ENCODE measurements at regions not wholly inside any gene's neighbourhood (a gene's known extent, or its start where the extent isn't known, plus 50 kb on each side); places are given as distances from the start of the nearest gene placed in this dataset.
A peak's percentile ranks its signal among the peaks of the same experiment; 100 is the strongest.

- DNase-seq (ENCODE audit: low spot score in 2 of 2), result no peak
- no peak overlapping the region for H3K27ac Mint-ChIP-seq
- ATAC-seq (ENCODE audit: low read depth), result peak; percentile 28
- H3K4me1 Mint-ChIP-seq, result peaks cover 11% of the 10 kb centered on the region
- H3K4me3 Mint-ChIP-seq, result no peak overlapping the region
- no peaks in the 10 kb centered on the region for H3K36me3 Mint-ChIP-seq
- peaks cover 1% of the 10 kb centered on the region for H3K9me3 Mint-ChIP-seq
- no peaks in the 10 kb centered on the region for H3K27me3 Mint-ChIP-seq
Observed at GRCh38 chr3:27661797-27662196, 60.3 kb downstream of the EOMES start.

- Mint-ChIP-seq H3K27me3 (no peaks in the 10 kb centered on the region), H3K27ac (no peak overlapping the region), H3K4me1 (peaks cover 6% of the 10 kb centered on the region), H3K4me3 (no peak overlapping the region), H3K9me3 (peaks cover 1% of the 10 kb centered on the region), H3K36me3 (no peaks in the 10 kb centered on the region)
- DNase-seq (ENCODE audit: low spot score in 2 of 2) (peak in 1 of 2 donors; percentile 25), ATAC-seq (ENCODE audit: low read depth) (peak; percentile 59)
Observed at GRCh38 chr3:27659279-27660021, 62.7 kb downstream of the EOMES start.

GRCh38 chr3:27658741-27659140 lies 63.4 kb downstream of the EOMES start:
- Mint-ChIP-seq H3K27ac (no peak overlapping the region), H3K4me1 (peaks cover 6% of the 10 kb centered on the region), H3K36me3 (no peaks in the 10 kb centered on the region), H3K4me3 (no peak overlapping the region), H3K27me3 (no peaks in the 10 kb centered on the region), H3K9me3 (peaks cover 1% of the 10 kb centered on the region)
- ATAC-seq (ENCODE audit: low read depth), result no peak
- DNase-seq (ENCODE audit: low spot score in 2 of 2), result no peak

GRCh38 chr3:27657871-27658270 lies 64.3 kb downstream of the EOMES start:
- Mint-ChIP-seq H3K27ac (no peak overlapping the region), H3K4me1 (peaks cover 6% of the 10 kb centered on the region), H3K36me3 (no peaks in the 10 kb centered on the region), H3K4me3 (no peak overlapping the region), H3K9me3 (peaks cover 1% of the 10 kb centered on the region), H3K27me3 (peaks cover 2% of the 10 kb centered on the region)
- ATAC-seq (ENCODE audit: low read depth) (no peak), DNase-seq (ENCODE audit: low spot score in 2 of 2) (no peak)

- peaks cover 2% of the 10 kb centered on the region for H3K27me3 Mint-ChIP-seq
- ATAC-seq (ENCODE audit: low read depth) (no peak), DNase-seq (ENCODE audit: low spot score in 2 of 2) (no peak)
- H3K36me3 Mint-ChIP-seq, result no peaks in the 10 kb centered on the region
- H3K27ac Mint-ChIP-seq, result no peak overlapping the region
- H3K9me3 Mint-ChIP-seq, result peaks cover 1% of the 10 kb centered on the region
- H3K4me1 Mint-ChIP-seq, result peaks cover 6% of the 10 kb centered on the region
- H3K4me3 Mint-ChIP-seq, result no peak overlapping the region
Observed at GRCh38 chr3:27657404-27657803, 64.7 kb downstream of the EOMES start.

GRCh38 chr3:27656790-27657189 lies 65.3 kb downstream of the EOMES start:
- peaks cover 4% of the 10 kb centered on the region for H3K4me1 Mint-ChIP-seq

GRCh38 chr3:27655547-27655946 lies 66.6 kb downstream of the EOMES start:
- Mint-ChIP-seq H3K36me3 (no peaks in the 10 kb centered on the region), H3K4me1 (no peaks in the 10 kb centered on the region), H3K9me3 (no peaks in the 10 kb centered on the region), H3K27me3 (peaks cover 2% of the 10 kb centered on the region), H3K27ac (no peak overlapping the region), H3K4me3 (no peak overlapping the region)
- DNase-seq (ENCODE audit: low spot score in 2 of 2) (no peak), ATAC-seq (ENCODE audit: low read depth) (no peak)

More at GRCh38 chr3:27656790-27657189, 65.3 kb downstream of the EOMES start:
- H3K36me3 Mint-ChIP-seq, result no peaks in the 10 kb centered on the region
- peaks cover 2% of the 10 kb centered on the region for H3K27me3 Mint-ChIP-seq
- no peak overlapping the region for H3K4me3 Mint-ChIP-seq
- no peak overlapping the region for H3K27ac Mint-ChIP-seq
- H3K9me3 Mint-ChIP-seq, result peaks cover 1% of the 10 kb centered on the region
- DNase-seq (ENCODE audit: low spot score in 2 of 2) (no peak), ATAC-seq (ENCODE audit: low read depth) (no peak)

GRCh38 chr3:27653803-27654558 lies 68.1 kb downstream of the EOMES start:
- H3K27me3 Mint-ChIP-seq, result peaks cover 2% of the 10 kb centered on the region
- H3K36me3 Mint-ChIP-seq, result no peaks in the 10 kb centered on the region
- no peak overlapping the region for H3K27ac Mint-ChIP-seq
- no peaks in the 10 kb centered on the region for H3K4me1 Mint-ChIP-seq
- ATAC-seq (ENCODE audit: low read depth), result no peak
- no peak for DNase-seq (ENCODE audit: low spot score in 2 of 2)
- H3K4me3 Mint-ChIP-seq, result no peak overlapping the region
- H3K9me3 Mint-ChIP-seq, result no peaks in the 10 kb centered on the region

GRCh38 chr3:27649277-27649676 lies 72.8 kb downstream of the EOMES start:
- Mint-ChIP-seq H3K36me3 (no peaks in the 10 kb centered on the region), H3K27ac (no peak overlapping the region), H3K4me3 (no peak overlapping the region), H3K4me1 (no peaks in the 10 kb centered on the region), H3K27me3 (peaks cover 2% of the 10 kb centered on the region), H3K9me3 (no peaks in the 10 kb centered on the region)
- no peak for ATAC-seq (ENCODE audit: low read depth)
- DNase-seq (ENCODE audit: low spot score in 2 of 2), result no peak

GRCh38 chr3:27646896-27647295 lies 75.2 kb downstream of the EOMES start:
- no peak for ATAC-seq (ENCODE audit: low read depth)
- Mint-ChIP-seq H3K4me3 (no peak overlapping the region), H3K27ac (no peak overlapping the region)

GRCh38 chr3:27644941-27645340 lies 77.2 kb downstream of the EOMES start:
- Mint-ChIP-seq H3K36me3 (no peaks in the 10 kb centered on the region), H3K27me3 (no peaks in the 10 kb centered on the region), H3K4me1 (no peaks in the 10 kb centered on the region), H3K9me3 (no peaks in the 10 kb centered on the region), H3K4me3 (no peak overlapping the region), H3K27ac (no peak overlapping the region)
- ATAC-seq (ENCODE audit: low read depth) (no peak), DNase-seq (ENCODE audit: low spot score in 2 of 2) (no peak)

More at GRCh38 chr3:27646896-27647295, 75.2 kb downstream of the EOMES start:
- Mint-ChIP-seq H3K9me3 (no peaks in the 10 kb centered on the region), H3K27me3 (no peaks in the 10 kb centered on the region), H3K4me1 (no peaks in the 10 kb centered on the region), H3K36me3 (no peaks in the 10 kb centered on the region)
- DNase-seq (ENCODE audit: low spot score in 2 of 2), result no peak

GRCh38 chr3:27643355-27643754 lies 78.8 kb downstream of the EOMES start:
- Mint-ChIP-seq H3K27me3 (no peaks in the 10 kb centered on the region), H3K36me3 (no peaks in the 10 kb centered on the region)

GRCh38 chr3:27642796-27643195 lies 79.3 kb downstream of the EOMES start:
- no peak for DNase-seq (ENCODE audit: low spot score in 2 of 2)
- Mint-ChIP-seq H3K27me3 (no peaks in the 10 kb centered on the region), H3K4me3 (no peak overlapping the region), H3K27ac (no peak overlapping the region), H3K36me3 (no peaks in the 10 kb centered on the region), H3K9me3 (no peaks in the 10 kb centered on the region), H3K4me1 (peaks cover 6% of the 10 kb centered on the region)
- no peak for ATAC-seq (ENCODE audit: low read depth)

More at GRCh38 chr3:27643355-27643754, 78.8 kb downstream of the EOMES start:
- H3K4me3 Mint-ChIP-seq, result no peak overlapping the region
- H3K27ac Mint-ChIP-seq, result no peak overlapping the region
- ATAC-seq (ENCODE audit: low read depth) (no peak), DNase-seq (ENCODE audit: low spot score in 2 of 2) (no peak)
- peaks cover 6% of the 10 kb centered on the region for H3K4me1 Mint-ChIP-seq
- H3K9me3 Mint-ChIP-seq, result no peaks in the 10 kb centered on the region

GRCh38 chr3:27641888-27642601 lies 80.1 kb downstream of the EOMES start:
- Mint-ChIP-seq H3K4me1 (peaks cover 6% of the 10 kb centered on the region), H3K36me3 (no peaks in the 10 kb centered on the region), H3K4me3 (no peak overlapping the region), H3K9me3 (no peaks in the 10 kb centered on the region), H3K27me3 (no peaks in the 10 kb centered on the region), H3K27ac (no peak overlapping the region)
- DNase-seq (ENCODE audit: low spot score in 2 of 2) (no peak), ATAC-seq (ENCODE audit: low read depth) (no peak)

Data from memory B cell (primary cell).